Central memory CD8-positive, alpha-beta T cell (primary cell): ENCODE measurements at regions not wholly inside any gene's neighbourhood (a gene's known extent, or its start where the extent isn't known, plus 50 kb on each side); places are given as distances from the start of the nearest gene placed in this dataset.

Experiments
- ATAC-seq: fragments of 150-1000 bp; cut with Tn5 transposase; replicated peaks from 2 replicates; pipeline ENCODE4 v1.10.0; 2022; ENCODE audit warnings: mild to moderate bottlenecking, moderate FRiP score, moderate number of reproducible peaks; ENCODE audit not compliant: poor library complexity, severe bottlenecking; ENCODE audit errors: extremely low read depth
- DNase-seq, 2 donors: peaks; one replicate each; pipeline ENCODE4 v3.0.0; 2021; ENCODE audit warnings: low spot score in 2 of 2
- H3K27ac Mint-ChIP-seq: one replicate; pipeline ENCODE4 v1.8.0; 2022; ENCODE audit warnings: low read depth, mild to moderate bottlenecking, moderate library complexity, mixed read lengths
- H3K27me3 Mint-ChIP-seq: one replicate; pipeline ENCODE4 v1.8.0; 2022; ENCODE audit warnings: mixed read lengths
- H3K36me3 Mint-ChIP-seq: one replicate; pipeline ENCODE4 v1.8.0; 2022; ENCODE audit warnings: mild to moderate bottlenecking, moderate library complexity, mixed read lengths; ENCODE audit not compliant: insufficient read depth
- H3K4me1 Mint-ChIP-seq: one replicate; pipeline ENCODE4 v1.8.0; 2022; ENCODE audit warnings: mixed read lengths
- H3K4me3 Mint-ChIP-seq: one replicate; pipeline ENCODE4 v1.8.0; 2022; ENCODE audit warnings: mild to moderate bottlenecking, moderate library complexity, mixed read lengths
- H3K9me3 Mint-ChIP-seq: one replicate; pipeline ENCODE4 v1.8.0; 2022; ENCODE audit warnings: mixed read lengths

- ATAC-seq (no peak), DNase-seq (no peak)
- peaks cover 6% of the 10 kb centered on the region for H3K4me1 Mint-ChIP-seq
- H3K4me3 Mint-ChIP-seq = no peak overlapping the region
- H3K9me3 Mint-ChIP-seq = no peaks in the 10 kb centered on the region
- H3K27ac Mint-ChIP-seq = peak overlapping the region; percentile 50
- no peaks in the 10 kb centered on the region for H3K27me3 Mint-ChIP-seq
- H3K36me3 Mint-ChIP-seq = no peaks in the 10 kb centered on the region
Measured at GRCh38 chr7:131194070-131194865, 133.4 kb upstream of the MKLN1 start.

GRCh38 chr7:131196803-131197202, 130.9 kb upstream of the MKLN1 start:
- Mint-ChIP-seq H3K9me3 (no peaks in the 10 kb centered on the region), H3K36me3 (no peaks in the 10 kb centered on the region), H3K27ac (no peak overlapping the region), H3K27me3 (no peaks in the 10 kb centered on the region), H3K4me1 (no peaks in the 10 kb centered on the region), H3K4me3 (no peak overlapping the region)
- no peak for ATAC-seq
- no peak for DNase-seq

GRCh38 chr7:131197920-131198615, 129.6 kb upstream of the MKLN1 start:
- no peak for DNase-seq
- H3K27me3 Mint-ChIP-seq = no peaks in the 10 kb centered on the region
- ATAC-seq = no peak
- H3K36me3 Mint-ChIP-seq = no peaks in the 10 kb centered on the region
- H3K4me3 Mint-ChIP-seq = no peak overlapping the region
- H3K4me1 Mint-ChIP-seq = no peaks in the 10 kb centered on the region
- no peak overlapping the region for H3K27ac Mint-ChIP-seq
- no peaks in the 10 kb centered on the region for H3K9me3 Mint-ChIP-seq

- Mint-ChIP-seq H3K36me3 (no peaks in the 10 kb centered on the region), H3K9me3 (no peaks in the 10 kb centered on the region), H3K27ac (no peak overlapping the region), H3K4me1 (no peaks in the 10 kb centered on the region), H3K4me3 (no peak overlapping the region), H3K27me3 (no peaks in the 10 kb centered on the region)
- ATAC-seq (no peak), DNase-seq (no peak)
Measured at GRCh38 chr7:131202451-131202850, 125.2 kb upstream of the MKLN1 start.

GRCh38 chr7:131203291-131203976, 124.2 kb upstream of the MKLN1 start:
- H3K9me3 Mint-ChIP-seq = no peaks in the 10 kb centered on the region
- peaks cover 2% of the 10 kb centered on the region for H3K36me3 Mint-ChIP-seq
- H3K27ac Mint-ChIP-seq = no peak overlapping the region
- DNase-seq = no peak
- no peaks in the 10 kb centered on the region for H3K4me1 Mint-ChIP-seq
- H3K27me3 Mint-ChIP-seq = no peaks in the 10 kb centered on the region
- no peak overlapping the region for H3K4me3 Mint-ChIP-seq
- ATAC-seq = no peak

DNA sequence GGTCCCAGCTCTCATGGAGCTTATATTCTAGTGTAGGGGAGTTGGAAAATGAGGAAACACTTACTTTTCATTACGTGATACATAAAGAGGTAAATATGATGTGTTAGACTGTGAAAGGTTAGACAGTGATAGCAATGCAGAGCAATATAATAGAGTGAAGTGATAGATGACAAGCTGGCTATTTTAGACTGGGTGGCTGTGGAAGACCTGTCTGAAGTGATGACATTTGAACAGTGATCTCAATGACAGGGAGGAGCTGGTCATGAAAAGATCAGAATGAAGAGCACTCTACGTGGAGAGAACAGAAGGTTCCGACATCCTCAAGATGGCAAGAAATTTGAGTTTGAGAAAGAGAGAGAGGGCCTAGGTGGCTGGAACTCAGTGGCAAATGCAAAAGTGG, 118.9 kb upstream of the MKLN1 start:
- Mint-ChIP-seq H3K4me1 (no peaks in the 10 kb centered on the region), H3K4me3 (no peak overlapping the region), H3K36me3 (peaks cover 2% of the 10 kb centered on the region), H3K9me3 (no peaks in the 10 kb centered on the region), H3K27me3 (no peaks in the 10 kb centered on the region), H3K27ac (no peak overlapping the region)
- DNase-seq (no peak), ATAC-seq (no peak)

DNA sequence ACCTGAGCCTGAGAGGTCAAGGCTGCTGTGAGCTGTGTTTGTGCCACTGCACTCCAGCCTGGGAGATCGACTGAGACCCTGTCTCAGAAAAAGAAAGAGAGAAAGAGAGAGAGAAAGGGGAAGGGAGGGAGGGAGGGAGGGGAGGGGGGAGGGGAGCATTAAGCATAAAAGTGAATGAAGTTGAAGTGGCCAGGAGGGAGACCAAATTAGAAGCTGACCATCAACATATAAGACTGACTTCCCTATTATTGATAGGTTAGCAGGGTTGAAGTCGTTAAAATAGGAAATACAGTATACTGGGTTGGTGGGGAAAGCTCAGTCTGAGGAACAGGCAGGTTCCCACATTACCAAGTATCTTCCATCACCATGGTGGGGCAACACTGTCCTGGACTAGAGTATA, 117.1 kb upstream of the MKLN1 start:
- DNase-seq (no peak), ATAC-seq (no peak)
- H3K4me3 Mint-ChIP-seq = no peak overlapping the region
- no peaks in the 10 kb centered on the region for H3K9me3 Mint-ChIP-seq
- no peaks in the 10 kb centered on the region for H3K27me3 Mint-ChIP-seq
- H3K36me3 Mint-ChIP-seq = peaks cover 2% of the 10 kb centered on the region
- H3K27ac Mint-ChIP-seq = peak overlapping the region; percentile 90
- no peaks in the 10 kb centered on the region for H3K4me1 Mint-ChIP-seq

DNA sequence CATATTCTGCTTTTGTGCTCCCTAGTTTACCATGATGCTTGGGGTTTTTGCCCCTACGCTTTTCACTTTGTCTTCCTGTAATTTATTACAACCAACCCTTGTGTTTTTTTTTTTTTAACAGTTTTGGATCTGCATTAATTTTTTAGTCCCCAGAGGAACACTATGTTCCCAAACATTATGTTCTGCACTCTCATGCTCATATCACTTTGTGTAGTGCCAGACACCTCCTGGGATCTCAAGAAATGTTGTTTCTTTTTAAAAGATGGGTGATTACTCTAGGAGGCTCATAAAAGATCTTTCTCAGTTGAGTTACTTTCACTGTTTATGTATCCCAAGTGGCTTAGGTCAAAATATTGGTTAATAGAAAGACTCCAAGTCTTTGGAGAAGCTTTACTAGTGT, 116.2 kb upstream of the MKLN1 start:
- H3K9me3 Mint-ChIP-seq = no peaks in the 10 kb centered on the region
- no peak for ATAC-seq
- H3K27me3 Mint-ChIP-seq = no peaks in the 10 kb centered on the region
- peaks cover 2% of the 10 kb centered on the region for H3K36me3 Mint-ChIP-seq
- no peak overlapping the region for H3K27ac Mint-ChIP-seq
- no peaks in the 10 kb centered on the region for H3K4me1 Mint-ChIP-seq
- H3K4me3 Mint-ChIP-seq = no peak overlapping the region
- DNase-seq = no peak

GRCh38 chr7:131212114-131212513, 115.6 kb upstream of the MKLN1 start:
- ATAC-seq (no peak), DNase-seq (no peak)
- H3K27ac Mint-ChIP-seq = no peak overlapping the region
- H3K4me1 Mint-ChIP-seq = no peaks in the 10 kb centered on the region
- no peak overlapping the region for H3K4me3 Mint-ChIP-seq
- no peaks in the 10 kb centered on the region for H3K27me3 Mint-ChIP-seq
- H3K36me3 Mint-ChIP-seq = peaks cover 2% of the 10 kb centered on the region
- no peaks in the 10 kb centered on the region for H3K9me3 Mint-ChIP-seq

DNA sequence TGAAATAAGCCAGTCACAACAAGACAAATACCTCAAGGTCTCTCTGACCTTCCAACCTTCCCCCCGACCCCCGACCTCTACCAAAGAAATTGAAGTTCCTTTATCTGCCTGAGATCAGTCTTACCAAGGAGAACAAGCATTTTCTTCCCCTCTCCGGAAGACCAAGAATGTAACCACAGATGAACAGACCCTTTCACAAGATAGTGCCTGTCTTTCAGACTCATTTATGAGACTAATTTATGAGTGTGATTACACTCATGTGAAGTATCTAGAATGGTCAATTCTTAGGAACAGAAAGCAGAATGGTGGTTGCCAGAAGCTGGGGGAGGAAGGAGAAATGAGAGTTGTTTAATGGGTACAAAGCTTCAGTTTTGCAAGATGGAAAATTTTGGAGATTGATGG, 108.9 kb upstream of the MKLN1 start:
- ATAC-seq (no peak), DNase-seq (no peak)
- H3K4me1 Mint-ChIP-seq = no peaks in the 10 kb centered on the region
- no peaks in the 10 kb centered on the region for H3K9me3 Mint-ChIP-seq
- H3K4me3 Mint-ChIP-seq = no peak overlapping the region
- H3K36me3 Mint-ChIP-seq = peaks cover 2% of the 10 kb centered on the region
- H3K27ac Mint-ChIP-seq = no peak overlapping the region
- H3K27me3 Mint-ChIP-seq = no peaks in the 10 kb centered on the region

GRCh38 chr7:131219312-131220041, 108.2 kb upstream of the MKLN1 start:
- Mint-ChIP-seq H3K27me3 (no peaks in the 10 kb centered on the region), H3K4me3 (no peak overlapping the region), H3K4me1 (no peaks in the 10 kb centered on the region), H3K9me3 (no peaks in the 10 kb centered on the region), H3K36me3 (peaks cover 2% of the 10 kb centered on the region), H3K27ac (no peak overlapping the region)
- DNase-seq = no peak
- no peak for ATAC-seq

GRCh38 chr7:131221061-131221460, 106.6 kb upstream of the MKLN1 start:
- Mint-ChIP-seq H3K4me1 (peaks cover 4% of the 10 kb centered on the region), H3K4me3 (no peak overlapping the region), H3K27ac (no peak overlapping the region), H3K9me3 (no peaks in the 10 kb centered on the region), H3K27me3 (no peaks in the 10 kb centered on the region), H3K36me3 (peaks cover 2% of the 10 kb centered on the region)
- ATAC-seq (no peak), DNase-seq (no peak)
